ENCODE measurements at regions not wholly inside any gene's neighbourhood (a gene's known extent, or its start where the extent isn't known, plus 50 kb on each side); places are given as distances from the start of the nearest gene placed in this dataset.

GRCh38 chr4:35464964-35465528 lies 779.3 kb downstream of the ARAP2 start:
- no peak for TF ChIP-seq POLR2A (IDR thresholded peaks at IDR 0.05)
- TF ChIP-seq, protein P1, sequence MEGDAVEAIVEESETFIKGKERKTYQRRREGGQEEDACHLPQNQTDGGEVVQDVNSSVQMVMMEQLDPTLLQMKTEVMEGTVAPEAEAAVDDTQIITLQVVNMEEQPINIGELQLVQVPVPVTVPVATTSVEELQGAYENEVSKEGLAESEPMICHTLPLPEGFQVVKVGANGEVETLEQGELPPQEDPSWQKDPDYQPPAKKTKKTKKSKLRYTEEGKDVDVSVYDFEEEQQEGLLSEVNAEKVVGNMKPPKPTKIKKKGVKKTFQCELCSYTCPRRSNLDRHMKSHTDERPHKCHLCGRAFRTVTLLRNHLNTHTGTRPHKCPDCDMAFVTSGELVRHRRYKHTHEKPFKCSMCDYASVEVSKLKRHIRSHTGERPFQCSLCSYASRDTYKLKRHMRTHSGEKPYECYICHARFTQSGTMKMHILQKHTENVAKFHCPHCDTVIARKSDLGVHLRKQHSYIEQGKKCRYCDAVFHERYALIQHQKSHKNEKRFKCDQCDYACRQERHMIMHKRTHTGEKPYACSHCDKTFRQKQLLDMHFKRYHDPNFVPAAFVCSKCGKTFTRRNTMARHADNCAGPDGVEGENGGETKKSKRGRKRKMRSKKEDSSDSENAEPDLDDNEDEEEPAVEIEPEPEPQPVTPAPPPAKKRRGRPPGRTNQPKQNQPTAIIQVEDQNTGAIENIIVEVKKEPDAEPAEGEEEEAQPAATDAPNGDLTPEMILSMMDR (IDR thresholded peaks at IDR 0.05), result no peak
- TF ChIP-seq POLR2AphosphoS5 (IDR thresholded peaks at IDR 0.05), result no peak
- TF ChIP-seq EP300 (IDR thresholded peaks at IDR 0.05), result no peak

Data from stomach (tissue), 4 donors.